ENCODE measurements at regions not wholly inside any gene's neighbourhood (a gene's known extent, or its start where the extent isn't known, plus 50 kb on each side); places are given as distances from the start of the nearest gene placed in this dataset.

GRCh38 chr11:15318814-15319213 is 204.1 kb downstream of the INSC start:
- Histone ChIP-seq H3K9me2 (ENCODE audit: insufficient read depth) (no peaks in the 10 kb centered on the region), H3K4me3 (replicated peaks in 1 of 2; ENCODE audit: low read depth in 1 of 2, low read length in 2 of 2) (no peak overlapping the region), H4K20me1 (ENCODE audit: insufficient read depth) (no peaks in the 10 kb centered on the region), H3K36me3 (ENCODE audit: control insufficient read depth in 1 of 2, insufficient read depth in 2 of 2, low read length in 2 of 2) (no peaks in the 10 kb centered on the region), H3K9ac (ENCODE audit: low read length) (no peak overlapping the region), H3K27ac (ENCODE audit: low read depth, low read length) (no peak overlapping the region), H3K4me2 (ENCODE audit: low read length) (no peak overlapping the region), H3K4me1 (ENCODE audit: control insufficient read depth in 1 of 2, insufficient read depth in 2 of 2, low read length in 2 of 2) (no peaks in the 10 kb centered on the region), H3K9me3 (ENCODE audit: control insufficient read depth in 1 of 2, insufficient read depth in 1 of 2, low read depth in 1 of 2, low read length in 2 of 2) (no peaks in the 10 kb centered on the region), H2AFZ (ENCODE audit: low read depth, low read length, poor library complexity, severe bottlenecking) (no peak overlapping the region), H3K79me2 (ENCODE audit: insufficient read depth, low read length) (no peaks in the 10 kb centered on the region), H3K27me3 (ENCODE audit: insufficient read depth, low read length) (no peaks in the 10 kb centered on the region)
- POLR2A ChIA-PET, result no interaction called here
- DNase-seq (ENCODE audit: low read depth, low spot score) (no peak), ATAC-seq (no peak)
- CTCF ChIA-PET, result no interaction called here
- no TSS peak for BruUV-seq (replicated peaks)
- RAD21 ChIA-PET (ENCODE audit: low non-redundant PET in 1 of 2, low total read pairs in 2 of 2, uncharacterized antibody in 2 of 2, unreplicated experiment in 2 of 2), result no interaction called here
- TF ChIP-seq JUND (IDR thresholded peaks at IDR 0.05), result no peak
- TF ChIP-seq MAX (IDR thresholded peaks at IDR 0.05), result no peak
- TF ChIP-seq CTCF (IDR thresholded peaks at IDR 0.05 in 2 of 3, conservative IDR thresholded peaks at IDR 0.05 in 1 of 3; ENCODE audit: borderline replicate concordance in 1 of 3, insufficient read depth in 1 of 3, low read depth in 2 of 3, low read length in 2 of 3), result no peak
- no peak for TF ChIP-seq YY1 (IDR thresholded peaks at IDR 0.05; ENCODE audit: extremely low read depth, insufficient replicate concordance, low read depth, low read length)
- TF ChIP-seq POLR2AphosphoS5 (IDR thresholded peaks at IDR 0.05; ENCODE audit: low read depth, low read length), result no peak
- no peak for TF ChIP-seq SRF (IDR thresholded peaks at IDR 0.05; ENCODE audit: low read depth)
- no peak for TF ChIP-seq POLR2A (IDR thresholded peaks at IDR 0.05; ENCODE audit: borderline replicate concordance, extremely low read depth, insufficient read depth, insufficient read length)
- TF ChIP-seq SIN3A (IDR thresholded peaks at IDR 0.05; ENCODE audit: low read depth), result no peak
- TF ChIP-seq REST (IDR thresholded peaks at IDR 0.05; ENCODE audit: low read depth), result no peak
- no peak for TF ChIP-seq ATF3 (IDR thresholded peaks at IDR 0.05)
- no peak for TF ChIP-seq FOSL1 (IDR thresholded peaks at IDR 0.05; ENCODE audit: low read depth)
- no peak for TF ChIP-seq ELF1 (IDR thresholded peaks at IDR 0.05; ENCODE audit: borderline replicate concordance, low read depth)
- TF ChIP-seq CEBPB (IDR thresholded peaks at IDR 0.05; ENCODE audit: low read depth), result no peak
- no peak for TF ChIP-seq EGR1 (IDR thresholded peaks at IDR 0.05; ENCODE audit: low read depth)
- TF ChIP-seq TCF7L2 (IDR thresholded peaks at IDR 0.05; ENCODE audit: borderline replicate concordance, extremely low read depth, insufficient read depth, insufficient read length), result no peak
- intact Hi-C loops (cut with micrococcal nuclease), result no loop called here

Measured in HCT116 (cell line).